HL-60 (cell line): ENCODE measurements at regions not wholly inside any gene's neighbourhood (a gene's known extent, or its start where the extent isn't known, plus 50 kb on each side); places are given as distances from the start of the nearest gene placed in this dataset.

Source experiments
- DNase-seq, 2 experiments: peaks; one replicate each; pipeline ENCODE4 v3.0.0-alpha.2; 2010 to 2020; ENCODE audit warnings: low read depth in 1 of 2, low spot score in 1 of 2
- H3K27ac ChIP-seq: fragments of 250-450 bp; sonication (Bioruptor Pico); replicated peaks from 2 replicates; pipeline ENCODE4 v1.5.1; 2020; ENCODE audit warnings: mild to moderate bottlenecking, moderate library complexity
- H3K27me3 ChIP-seq: fragments of 250-450 bp; sonication (Bioruptor Pico); 2 replicates; pipeline ENCODE4 v1.5.1; 2021; ENCODE audit warnings: mild to moderate bottlenecking, moderate library complexity; ENCODE audit not compliant: insufficient read depth, poor library complexity, severe bottlenecking
- H3K4me3 ChIP-seq: replicated peaks from 2 replicates; pipeline ENCODE4 v1.5.1; 2011; ENCODE audit warnings: mild to moderate bottlenecking, control low read depth, low read length; ENCODE audit not compliant: insufficient read depth
- CTCF ChIP-seq: IDR thresholded peaks from one replicate; pipeline ENCODE4 v1.5.1; 2011; ENCODE audit warnings: low read length, control low read depth, inconsistent platforms; ENCODE audit not compliant: insufficient read depth
- GABPA ChIP-seq: IDR thresholded peaks from 2 replicates; pipeline ENCODE4 v1.6.1; 2012; ENCODE audit warnings: low read depth
- POLR2AphosphoS5 ChIP-seq: IDR thresholded peaks from 2 replicates; pipeline ENCODE4 v1.6.1; 2012; ENCODE audit warnings: low read depth
- REST ChIP-seq: IDR thresholded peaks from 2 replicates; pipeline ENCODE4 v1.6.1; 2012; ENCODE audit warnings: low read depth; ENCODE audit not compliant: insufficient replicate concordance
- SPI1 ChIP-seq: IDR thresholded peaks from 2 replicates; pipeline ENCODE4 v1.6.1; 2012; ENCODE audit warnings: low read depth, mild to moderate bottlenecking, borderline replicate concordance

GRCh38 chr2:18311420-18312195, 248.8 kb downstream of the RDH14 start:
- Histone ChIP-seq H3K4me3 (no peak overlapping the region), H3K27me3 (no peaks in the 10 kb centered on the region), H3K27ac (no peak overlapping the region)
- no peak for DNase-seq
- TF ChIP-seq CTCF, result no peak
- no peak for TF ChIP-seq REST
- TF ChIP-seq SPI1, result no peak
- no peak for TF ChIP-seq POLR2AphosphoS5
- TF ChIP-seq GABPA, result no peak

GRCh38 chr2:18309627-18310026, 250.8 kb downstream of the RDH14 start:
- H3K4me3 ChIP-seq, result no peak overlapping the region
- no peaks in the 10 kb centered on the region for H3K27me3 ChIP-seq
- DNase-seq, result no peak
- no peak for TF ChIP-seq CTCF
- TF ChIP-seq REST, result no peak
- TF ChIP-seq SPI1, result no peak
- H3K27ac ChIP-seq, result no peak overlapping the region

- no peak overlapping the region for H3K4me3 ChIP-seq
- no peak for TF ChIP-seq POLR2AphosphoS5
- TF ChIP-seq REST, result no peak
- no peak for TF ChIP-seq GABPA
- TF ChIP-seq CTCF, result no peak
- TF ChIP-seq SPI1, result no peak
- no peaks in the 10 kb centered on the region for H3K27me3 ChIP-seq
- no peak overlapping the region for H3K27ac ChIP-seq
- DNase-seq, result no peak
These were observed 251.3 kb downstream of the RDH14 start for GRCh38 chr2:18309188-18309587.
